ENCODE measurements at regions not wholly inside any gene's neighbourhood (a gene's known extent, or its start where the extent isn't known, plus 50 kb on each side); places are given as distances from the start of the nearest gene placed in this dataset.
"Not testable (repeated sequence)": the region's sequence is repeated elsewhere in the genome, so short reads cannot be mapped to it uniquely, and the experiment has no call there.

DNA sequence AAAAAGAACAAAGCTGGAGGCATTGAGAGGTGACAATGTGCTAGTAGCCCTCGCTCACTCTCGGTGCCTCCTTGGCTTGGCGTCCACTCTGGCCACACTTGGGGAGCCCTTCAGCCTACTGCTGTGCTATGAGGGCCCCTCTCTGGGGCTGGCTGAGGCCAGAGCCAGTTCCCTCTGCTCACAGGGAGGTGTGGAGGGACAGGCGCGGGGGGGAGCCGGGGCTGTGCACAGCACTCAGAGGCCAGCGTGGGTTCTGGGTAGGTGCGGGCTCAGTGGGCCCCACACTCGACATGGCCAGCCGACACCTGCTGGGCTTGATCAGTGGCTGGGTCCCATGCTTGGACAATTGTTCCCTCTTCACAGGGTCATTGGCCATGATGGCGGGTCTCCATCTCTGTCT is 202.5 kb upstream of the GRAMD2B start:
- no peak for FAIRE-seq

DNA sequence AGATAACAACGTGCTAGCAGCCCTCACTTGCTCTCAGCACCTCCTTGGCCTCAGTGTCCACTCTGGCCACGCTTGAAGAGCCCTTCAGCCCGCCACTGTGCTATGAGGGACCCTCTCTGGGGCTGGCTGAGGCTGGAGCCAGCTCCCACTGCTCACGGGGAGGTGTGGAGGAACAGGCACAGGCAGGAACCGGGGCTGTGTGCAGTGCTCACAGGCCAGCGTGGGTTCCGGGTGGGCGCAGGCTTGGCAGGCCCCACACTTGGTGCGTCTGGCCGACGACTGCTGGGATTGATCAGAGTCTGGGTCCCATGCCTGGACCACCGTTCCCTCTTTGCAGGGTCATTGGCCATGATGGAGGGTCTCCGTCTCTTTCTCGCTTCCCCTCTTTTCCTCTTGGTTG is 194.3 kb upstream of the GRAMD2B start:
- no peak for FAIRE-seq

DNA sequence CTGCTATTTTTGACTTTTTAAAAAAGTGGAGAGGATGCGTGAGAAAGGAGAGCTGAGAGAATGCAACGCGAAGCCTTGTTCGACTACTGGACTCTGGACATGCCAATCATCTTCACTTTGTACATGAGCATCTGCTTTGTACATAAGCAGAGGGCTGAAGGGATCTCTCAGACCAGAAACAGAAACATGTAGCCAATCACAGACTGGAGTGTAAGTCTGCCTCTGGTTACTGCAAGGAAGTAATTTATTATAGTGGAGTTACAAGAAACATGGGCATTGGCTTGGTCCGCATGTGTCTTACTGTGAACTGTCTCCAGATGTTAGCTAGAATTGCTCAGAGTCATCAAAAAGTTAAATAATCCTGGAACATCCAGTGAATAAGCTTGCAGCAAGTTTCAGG is 190.0 kb upstream of the GRAMD2B start:
- FAIRE-seq: no peak

DNA sequence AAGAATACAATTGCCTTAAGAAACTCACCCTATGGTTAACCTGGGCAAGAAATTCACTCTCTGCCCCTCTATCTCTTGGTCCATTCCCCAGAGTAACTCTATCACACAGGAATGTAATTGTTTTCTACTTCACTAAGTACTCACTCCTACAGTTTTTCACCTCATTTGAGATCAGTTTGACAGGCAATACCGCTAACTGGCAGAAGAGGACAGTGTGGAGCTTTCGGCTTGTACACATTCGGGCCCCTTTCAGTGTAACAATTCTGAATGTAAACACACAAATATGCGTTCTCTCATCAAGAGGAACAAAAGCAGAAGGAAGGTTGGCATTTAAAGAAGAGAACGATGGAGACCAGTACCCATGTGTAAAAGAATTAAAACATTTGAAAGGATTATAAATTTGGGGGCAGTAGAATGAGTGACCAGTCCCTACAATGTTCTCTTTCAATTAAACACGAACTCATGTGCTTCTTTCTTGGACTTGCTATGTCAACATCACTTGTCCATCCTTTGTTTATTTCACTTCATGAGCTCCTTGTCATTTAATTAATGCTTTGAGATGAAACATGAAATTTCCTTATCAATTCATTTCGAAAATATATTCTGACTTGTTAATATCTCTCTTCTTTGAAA is 188.5 kb upstream of the GRAMD2B start:
- peak; percentile 3 for FAIRE-seq

DNA sequence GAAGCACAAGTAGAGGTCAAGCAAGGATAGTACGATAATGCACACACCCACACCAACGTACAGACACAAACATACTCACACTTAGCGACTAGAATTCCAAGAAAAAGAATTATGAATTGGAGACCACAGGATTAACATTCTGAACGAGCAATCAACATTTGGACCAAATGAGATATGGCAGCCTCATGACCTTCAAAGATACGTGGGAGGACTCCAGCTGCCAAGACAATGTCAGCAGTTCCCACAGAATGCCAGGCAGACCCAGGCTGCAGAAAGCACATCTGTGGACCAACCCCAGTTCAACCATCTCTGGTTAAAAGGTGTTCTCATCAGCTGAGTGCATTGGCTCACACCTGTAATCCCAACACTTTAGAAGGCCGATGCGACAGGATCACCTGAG is 187.6 kb upstream of the GRAMD2B start:
- no peak for FAIRE-seq

DNA sequence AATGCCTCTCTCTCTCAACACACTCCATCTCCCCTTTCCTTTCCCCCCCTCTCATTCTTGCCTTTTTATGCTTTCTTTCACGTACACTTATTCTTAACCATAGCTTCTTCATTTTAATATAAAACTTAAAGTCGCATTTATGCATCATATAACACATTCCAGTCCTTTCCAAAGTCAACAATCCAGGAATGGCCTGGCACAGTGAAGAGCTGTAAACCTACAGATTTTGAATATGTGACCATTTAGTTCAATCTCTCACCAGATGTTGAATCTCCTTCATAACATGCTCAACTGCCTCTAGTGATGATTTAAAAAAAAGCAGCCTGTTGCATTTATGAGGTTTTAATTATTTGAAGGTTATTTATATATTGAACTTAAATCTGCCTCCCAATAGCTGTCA is 186.2 kb upstream of the GRAMD2B start:
- no peak for FAIRE-seq

DNA sequence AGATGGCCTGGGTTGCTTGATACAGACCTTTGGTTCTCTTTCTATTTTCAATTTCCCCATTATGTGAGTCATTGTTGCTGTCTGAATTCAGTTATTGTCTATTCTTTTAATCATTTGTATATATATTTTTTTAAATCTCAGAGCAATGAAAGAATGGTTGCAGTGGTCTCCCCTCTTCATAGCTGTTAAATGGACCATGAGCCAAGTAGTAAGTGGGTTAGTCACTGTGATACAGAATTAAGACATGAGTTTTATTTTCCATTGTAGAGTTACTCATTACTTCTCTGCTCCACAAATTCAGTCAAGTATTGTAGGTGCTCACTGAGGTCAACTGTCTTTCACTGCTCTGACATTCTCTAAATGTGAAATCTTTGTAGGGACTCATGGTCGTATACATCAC is 174.6 kb upstream of the GRAMD2B start:
- FAIRE-seq: no peak

DNA sequence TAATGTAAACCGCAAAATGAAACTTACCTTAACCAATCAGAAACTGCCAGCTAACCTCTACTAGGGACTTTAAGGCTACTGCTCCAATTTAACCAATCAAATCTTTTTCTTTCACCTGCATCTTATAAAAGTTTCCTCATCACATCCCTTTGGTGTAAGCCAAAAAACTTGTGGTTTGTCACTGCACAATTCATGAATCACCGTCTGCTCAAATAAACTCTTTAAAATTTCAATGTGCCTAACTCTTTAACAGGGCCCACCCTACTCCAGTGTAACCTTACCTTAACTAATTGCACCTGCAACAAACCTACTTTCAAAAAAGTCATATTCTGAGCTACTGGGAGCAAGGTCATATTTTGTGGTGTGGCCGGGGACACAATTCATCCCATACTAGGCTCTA is 172.2 kb upstream of the GRAMD2B start:
- FAIRE-seq: no peak

DNA sequence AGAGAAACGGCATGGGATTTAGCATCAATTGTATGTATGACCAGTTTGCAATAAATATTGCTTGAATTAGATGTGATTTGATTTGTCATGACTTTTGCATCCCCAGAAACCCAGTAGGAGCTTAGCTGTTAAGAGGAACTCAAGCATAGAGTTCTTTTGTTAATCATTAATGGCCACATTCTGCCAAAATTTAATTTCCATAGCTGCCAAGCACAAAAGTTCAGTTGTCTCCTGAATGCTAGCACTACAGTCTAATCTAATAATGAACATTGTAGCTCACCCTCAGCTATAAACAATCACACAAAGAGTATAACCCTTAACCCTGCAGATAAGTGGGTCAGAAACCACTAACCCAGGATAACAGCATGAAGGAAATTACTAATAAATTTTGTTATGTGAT is 169.8 kb upstream of the GRAMD2B start:
- FAIRE-seq: no peak

DNA sequence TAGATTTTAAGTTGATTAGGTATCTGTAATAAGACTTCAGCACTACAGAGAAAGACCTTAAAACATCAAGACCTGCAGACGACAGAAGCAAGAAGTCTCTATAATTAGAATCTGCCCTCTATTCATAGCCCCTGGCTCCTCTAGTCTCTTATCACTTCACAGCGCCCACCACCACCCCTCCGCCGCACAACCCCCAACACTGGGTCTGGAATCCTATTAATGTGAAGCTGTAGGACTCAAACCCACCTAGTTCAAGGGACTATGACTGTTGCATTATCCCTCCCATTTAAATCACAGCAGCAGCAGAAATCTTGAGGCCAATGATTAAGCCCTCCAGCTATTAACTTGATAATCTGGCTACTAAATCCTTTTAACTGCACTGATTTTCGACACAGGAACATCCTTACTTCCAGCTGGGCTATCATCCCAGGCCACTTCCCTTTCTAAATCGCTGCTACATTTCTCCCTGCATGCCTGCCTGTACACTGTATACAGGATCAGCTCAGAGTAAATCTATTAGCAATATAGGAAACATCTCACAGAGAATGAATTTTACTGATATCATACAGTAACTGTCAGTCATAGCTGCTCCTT is 159.5 kb upstream of the GRAMD2B start:
- FAIRE-seq: no peak

DNA sequence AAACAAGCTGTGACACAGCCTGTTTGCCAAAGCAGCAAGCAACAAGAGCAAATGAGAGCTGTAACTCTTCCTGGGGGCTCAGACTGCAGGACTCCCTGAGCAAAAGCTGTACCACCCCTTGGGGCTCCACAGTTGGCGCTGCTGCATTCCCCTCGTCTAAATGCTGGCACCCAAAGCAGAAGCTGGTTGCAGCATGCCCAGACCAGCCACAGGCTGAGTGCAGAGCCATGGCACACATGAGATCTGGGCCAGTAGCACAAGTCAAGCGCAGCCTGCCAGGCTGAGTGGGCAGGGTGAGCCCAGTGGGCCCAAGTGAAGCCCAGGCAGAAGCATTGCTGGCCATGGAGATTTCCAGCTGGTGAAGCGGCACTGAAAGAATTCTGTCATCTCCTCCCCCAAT is 157.3 kb upstream of the GRAMD2B start:
- no peak for FAIRE-seq

DNA sequence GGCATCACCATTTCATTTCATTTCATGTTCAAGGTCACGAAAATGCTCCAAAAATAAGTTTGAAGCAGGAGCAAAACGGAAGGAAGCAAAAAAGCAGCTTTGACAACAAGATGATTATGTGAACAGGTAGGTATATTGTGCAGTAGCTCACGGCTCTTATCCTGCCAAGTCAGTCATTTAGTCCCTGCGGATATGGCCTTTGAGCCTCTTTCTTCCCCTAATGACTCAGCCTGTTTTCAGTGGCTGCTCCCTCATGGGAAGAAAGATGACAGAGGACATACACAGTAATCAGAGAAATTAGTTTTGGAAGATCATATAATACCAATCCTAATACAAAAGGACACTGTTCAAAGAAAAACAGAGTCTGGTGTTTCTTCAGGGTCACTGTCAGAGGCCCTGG is 155.8 kb upstream of the GRAMD2B start:
- no peak for FAIRE-seq

DNA sequence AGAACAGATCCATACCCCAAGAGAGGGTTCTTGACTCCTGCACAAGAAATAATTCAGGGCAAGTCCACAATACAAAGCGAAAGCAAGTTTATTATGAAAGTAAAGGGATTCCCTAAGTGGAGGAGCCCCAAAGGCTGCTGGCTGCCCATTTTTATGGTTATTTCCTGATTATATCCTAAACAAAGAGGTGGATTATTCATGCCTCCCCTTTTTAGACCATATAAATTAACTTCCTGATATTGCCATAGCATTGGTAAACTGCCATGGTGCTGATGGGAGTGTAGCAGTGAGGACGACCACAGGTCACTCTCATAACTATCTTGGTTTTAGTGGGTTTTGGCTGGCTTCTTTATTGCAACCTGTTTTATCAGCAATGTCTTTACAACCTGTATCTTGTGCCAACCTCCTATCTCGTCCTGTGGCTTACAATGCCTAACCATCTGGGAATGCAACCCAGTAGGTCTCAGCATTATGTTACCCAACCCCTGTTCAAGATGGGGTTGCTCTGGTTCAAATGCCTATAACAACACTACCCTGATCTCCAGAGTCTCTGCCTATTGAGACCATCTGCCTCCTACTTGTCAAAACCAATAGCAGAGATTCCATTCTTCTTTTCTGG is 154.4 kb upstream of the GRAMD2B start:
- FAIRE-seq: no peak

DNA sequence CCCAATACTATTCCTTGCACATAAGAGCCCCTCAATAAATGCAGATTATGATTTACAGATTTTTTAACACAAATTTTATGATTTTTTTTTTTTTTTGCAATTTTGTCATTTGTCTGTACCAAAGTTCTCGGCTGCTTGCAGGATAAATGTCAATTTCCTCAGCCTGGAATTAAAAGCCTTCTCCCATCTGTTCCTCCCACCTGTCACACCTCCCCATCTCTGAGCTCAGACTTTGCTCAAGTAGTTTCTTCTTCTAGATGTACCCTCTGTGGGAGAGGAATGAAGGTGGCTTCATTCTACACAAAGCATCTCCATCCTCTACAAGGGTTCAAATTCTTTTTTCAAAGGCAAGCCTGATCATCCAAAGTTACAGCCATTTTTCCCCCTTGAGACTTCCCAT is 153.7 kb upstream of the GRAMD2B start:
- FAIRE-seq: no peak

DNA sequence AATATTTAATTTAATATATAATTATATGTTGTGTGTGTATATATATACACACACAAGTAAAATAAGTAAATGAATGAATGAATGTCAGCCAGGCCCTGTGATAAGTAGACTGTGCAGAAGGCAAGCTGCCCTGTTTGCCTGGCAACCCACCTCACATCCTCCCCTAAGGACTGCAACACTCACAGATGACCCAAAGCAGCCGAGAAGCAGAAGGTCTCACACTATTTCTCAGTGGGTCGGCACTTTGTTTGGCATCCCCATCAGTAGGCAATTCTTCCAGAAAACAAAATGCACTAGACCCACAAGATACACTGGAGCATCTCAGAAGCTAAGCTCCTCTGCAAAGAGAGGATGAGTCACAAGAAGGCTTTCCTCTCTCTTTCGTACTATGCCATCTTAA is 152.1 kb upstream of the GRAMD2B start:
- no peak for FAIRE-seq

DNA sequence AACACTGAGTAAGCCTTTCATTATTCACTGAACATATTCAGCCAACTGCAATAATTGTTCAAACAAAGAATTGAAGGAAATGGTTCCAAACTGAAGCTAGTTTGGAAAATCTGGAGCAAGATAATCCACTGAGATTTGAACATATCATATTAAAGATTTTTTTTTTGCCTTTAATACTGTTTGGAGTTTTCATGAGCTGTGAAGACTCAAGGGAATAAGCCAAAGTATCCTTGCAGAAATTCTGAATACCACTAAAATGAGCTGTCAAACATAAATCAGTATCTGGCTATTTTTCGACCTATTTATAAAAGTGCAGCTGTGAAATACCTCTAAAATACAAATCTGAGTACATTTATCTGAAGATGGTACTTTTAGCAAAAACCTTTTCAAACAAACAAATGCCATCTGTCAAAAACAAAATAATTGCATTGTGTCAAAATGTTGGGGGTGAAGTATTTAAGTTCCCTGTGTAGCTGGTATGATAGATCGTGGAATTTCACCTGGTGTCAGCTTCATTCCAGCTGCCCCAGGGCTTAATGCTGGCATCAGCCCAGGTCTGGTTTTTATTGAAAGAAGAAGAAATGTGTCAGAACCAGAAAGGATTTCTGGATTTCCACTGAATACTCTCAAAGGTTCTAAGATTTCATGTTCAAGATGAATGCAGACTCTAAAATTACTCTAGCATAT is 149.0 kb upstream of the GRAMD2B start:
- no peak for FAIRE-seq

DNA sequence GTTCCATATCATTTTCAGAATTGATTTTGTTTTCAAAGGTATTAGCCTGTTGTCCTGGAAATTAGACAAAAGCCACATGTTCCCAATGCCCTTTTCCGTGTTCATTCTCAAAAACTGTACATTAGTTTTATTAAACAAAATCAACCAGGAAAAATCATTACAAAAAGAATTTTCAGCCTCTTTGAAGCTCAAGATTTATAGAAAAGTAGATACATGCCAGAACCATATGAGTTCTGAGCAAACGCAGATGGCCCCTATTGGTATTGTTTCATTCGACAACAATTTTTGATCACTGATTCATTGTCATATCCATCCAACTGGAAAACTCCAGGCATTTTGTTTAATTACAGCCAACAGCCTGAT is 148.5 kb upstream of the GRAMD2B start:
- no peak for FAIRE-seq

DNA sequence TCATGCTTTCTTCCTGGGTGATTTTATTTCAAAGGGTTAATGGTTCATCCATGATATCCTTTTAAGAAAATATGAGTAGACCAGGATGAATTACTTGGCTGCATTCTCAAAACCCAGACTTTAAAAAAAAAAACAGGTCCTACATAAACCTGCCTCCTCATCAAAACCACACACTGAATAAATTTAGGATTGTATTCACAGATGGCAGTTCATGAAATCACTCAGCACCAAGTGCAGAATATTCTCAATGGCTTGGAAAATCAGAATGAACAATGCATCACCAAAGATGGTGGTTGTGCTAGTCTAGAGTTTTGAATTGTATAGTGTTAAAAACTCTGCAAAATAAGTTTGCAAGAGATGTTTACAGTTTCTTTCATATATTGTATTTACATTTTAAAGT is 145.4 kb upstream of the GRAMD2B start:
- FAIRE-seq: no peak

DNA sequence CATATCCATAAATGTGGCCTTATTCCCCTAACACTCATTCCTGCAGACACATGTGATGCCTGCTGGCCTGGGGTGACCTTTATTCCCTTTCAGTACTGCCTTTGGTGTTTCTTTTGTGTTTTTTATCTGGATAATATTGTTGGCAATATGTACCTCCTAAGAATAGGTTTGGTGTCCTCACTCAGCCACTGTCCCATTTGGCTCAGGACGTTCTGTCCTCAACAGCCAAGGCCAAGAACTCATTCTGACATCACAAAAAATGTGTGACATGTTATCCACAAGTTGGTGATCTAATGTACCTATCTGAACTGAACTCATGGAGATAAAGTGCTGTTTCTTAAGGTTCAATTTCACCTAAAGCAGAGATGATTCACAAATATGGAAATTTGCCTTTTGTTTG is 142.9 kb upstream of the GRAMD2B start:
- no peak for FAIRE-seq

DNA sequence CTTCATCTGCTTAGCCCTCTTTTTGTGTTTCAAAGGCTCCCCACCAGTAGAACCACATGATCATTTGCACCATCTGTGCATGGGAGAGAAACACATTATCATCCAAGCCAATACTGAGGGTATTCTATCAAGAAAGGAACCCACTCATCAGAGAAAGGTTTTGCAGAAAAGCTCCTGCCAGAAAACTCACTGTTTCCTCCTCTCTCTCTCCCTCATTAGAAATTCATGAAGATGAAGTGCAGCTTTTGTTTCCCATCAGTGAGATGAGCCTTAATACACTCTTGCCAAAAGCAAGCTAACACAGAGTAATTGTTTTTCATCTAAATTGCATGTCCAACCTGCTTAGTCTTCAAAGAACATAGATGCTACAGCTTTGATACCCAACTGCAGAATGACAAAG is 142.4 kb upstream of the GRAMD2B start:
- FAIRE-seq: no peak

DNA sequence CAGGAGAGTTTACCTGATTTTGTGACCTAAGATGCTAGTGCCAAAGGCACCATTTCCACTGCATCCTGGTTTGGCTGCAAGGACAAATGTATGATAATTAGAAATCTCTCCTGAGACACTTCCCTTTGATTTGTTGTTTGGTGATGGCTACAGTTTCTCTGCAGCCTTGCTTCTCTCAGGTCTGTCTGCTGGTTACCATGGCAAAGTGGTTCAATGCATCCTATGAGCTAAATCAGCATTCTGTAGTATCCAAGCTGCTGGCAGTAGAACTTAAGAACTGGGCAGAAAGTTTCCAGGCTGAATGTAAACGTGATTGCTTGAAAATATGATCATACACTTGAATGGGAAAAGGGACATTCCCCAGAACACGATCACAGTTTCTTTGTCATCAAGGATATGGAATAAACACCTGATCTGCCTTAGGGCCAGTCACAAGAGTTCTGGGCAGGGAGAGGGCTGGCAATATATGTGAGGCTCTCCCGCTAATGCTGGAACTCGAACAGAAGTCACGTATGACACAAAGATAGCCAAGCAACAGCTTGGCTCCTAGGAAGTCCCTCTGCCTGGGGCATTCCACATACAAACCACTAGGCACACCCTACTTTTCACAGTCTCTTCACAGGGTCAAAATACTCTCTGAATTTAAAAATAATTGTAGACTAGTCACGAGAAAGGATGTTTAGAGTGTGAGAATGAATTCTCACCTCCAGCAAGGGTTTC is 138.1 kb upstream of the GRAMD2B start:
- FAIRE-seq: no peak

DNA sequence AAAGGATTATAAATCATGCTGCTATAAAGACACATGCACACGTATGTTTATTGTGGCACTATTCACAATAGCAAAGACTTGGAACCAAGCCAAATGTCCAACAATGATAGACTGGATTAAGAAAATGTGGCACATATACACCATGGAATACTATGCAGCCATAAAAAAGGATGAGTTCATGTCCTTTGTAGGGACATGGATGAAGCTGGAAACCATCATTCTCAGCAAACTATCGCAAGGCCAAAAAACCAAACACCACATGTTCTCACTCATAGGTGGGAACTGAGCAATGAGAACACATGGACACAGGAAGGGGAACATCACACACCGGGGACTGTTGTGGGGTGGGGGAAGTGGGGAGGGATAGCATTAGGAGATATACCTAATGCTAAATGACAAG is 127.1 kb upstream of the GRAMD2B start:
- FAIRE-seq: not testable (repeated sequence)

DNA sequence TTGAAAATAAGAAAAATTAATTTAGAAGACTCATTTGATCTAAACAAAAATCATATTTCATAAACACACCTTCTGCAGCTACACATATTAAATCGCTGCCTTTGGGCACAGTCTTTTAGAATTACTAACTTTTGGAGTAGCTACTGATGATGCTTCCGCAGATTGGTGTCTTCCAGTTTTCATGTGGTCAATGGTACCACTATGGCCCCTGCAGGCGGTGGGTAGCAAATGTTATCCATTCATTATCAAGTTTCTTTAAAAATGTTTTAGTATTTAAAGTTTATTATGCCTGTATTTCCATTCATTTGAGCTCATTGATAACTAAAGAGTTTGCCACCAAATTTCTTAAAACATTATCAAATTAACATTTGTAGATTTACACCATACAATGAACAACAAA is 122.9 kb upstream of the GRAMD2B start:
- no peak for FAIRE-seq

DNA sequence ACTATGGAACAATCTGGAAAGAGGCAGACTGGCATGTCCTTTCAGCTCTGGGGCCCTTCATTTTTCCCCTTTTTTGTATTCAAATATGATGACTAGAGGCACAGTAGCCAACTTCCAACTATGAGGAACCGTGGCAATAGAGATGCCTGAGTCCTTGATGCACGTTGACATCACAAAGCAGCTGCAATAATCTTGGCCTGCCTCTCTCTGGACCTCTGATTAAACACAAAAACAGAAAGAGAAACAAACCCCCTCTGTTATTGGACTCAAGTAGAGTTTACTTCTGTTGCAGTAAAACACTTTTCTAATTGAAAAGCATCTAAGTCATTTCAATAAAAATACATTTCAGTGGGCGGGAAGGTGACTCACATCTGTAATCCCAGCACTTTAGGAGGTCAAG is 122.2 kb upstream of the GRAMD2B start:
- no peak for FAIRE-seq
